ENCODE measurements at regions not wholly inside any gene's neighbourhood (a gene's known extent, or its start where the extent isn't known, plus 50 kb on each side); places are given as distances from the start of the nearest gene placed in this dataset.

- no peaks in the 10 kb centered on the region; the same call in 1 of the 2 replicates for H3K36me3 ChIP-seq (ENCODE audit: insufficient read depth)
- Mint-ChIP-seq H3K36me3 (ENCODE audit: low read depth) (peaks cover 5% of the 10 kb centered on the region; the same call in 1 of the 3 replicates), H3K4me1 (no peaks in the 10 kb centered on the region), H3K27ac (no peak overlapping the region), H3K9me3 (peaks cover 23% of the 10 kb centered on the region), H3K27me3 (ENCODE audit: insufficient read depth, low read depth, poor library complexity) (no peaks in the 10 kb centered on the region), H3K4me3 (no peak overlapping the region)
- H2AFZ ChIP-seq = no peak overlapping the region
- no peaks in the 10 kb centered on the region for H3K27me3 ChIP-seq (ENCODE audit: insufficient read depth)
- H3K79me2 ChIP-seq (replicated peaks; ENCODE audit: insufficient read depth) = no peaks in the 10 kb centered on the region
- H3K9me2 ChIP-seq (ENCODE audit: insufficient read depth) = peaks cover 3% of the 10 kb centered on the region; the same call in 1 of the 2 replicates
- no peak for ATAC-seq
- no peaks in the 10 kb centered on the region for H4K20me1 ChIP-seq (replicated peaks; ENCODE audit: insufficient read depth)
- H3F3A ChIP-seq (replicated peaks; ENCODE audit: low read depth) = no peaks in the 10 kb centered on the region
- no peak overlapping the region for H3K27ac ChIP-seq (ENCODE audit: low read depth)
- H3K4me2 ChIP-seq = no peak overlapping the region
- H3K4me1 ChIP-seq (ENCODE audit: insufficient read depth) = no peaks in the 10 kb centered on the region
- TF ChIP-seq ZNF331 (CRISPR knock-in tag; IDR thresholded peaks at IDR 0.05; ENCODE audit: low read depth) (no peak), CTCF (conservative IDR thresholded peaks at IDR 0.05; ENCODE audit: low read depth in 2 of 2) (no peak), CREB1 (CRISPR knock-in tag; IDR thresholded peaks at IDR 0.05; ENCODE audit: low read depth) (no peak), ZNF462 (CRISPR knock-in tag; IDR thresholded peaks at IDR 0.05) (no peak), EZH2phosphoT487 (IDR thresholded peaks at IDR 0.05; ENCODE audit: unreplicated experiment) (no peak), STAT1 (IDR thresholded peaks at IDR 0.05; ENCODE audit: unreplicated experiment) (no peak), JUNB (IDR thresholded peaks at IDR 0.05; ENCODE audit: unreplicated experiment) (no peak), POLR2AphosphoS5 (IDR thresholded peaks at IDR 0.05; ENCODE audit: low read depth) (no peak), ETS1 (IDR thresholded peaks at IDR 0.05) (no peak), REST (IDR thresholded peaks at IDR 0.05; ENCODE audit: unreplicated experiment) (no peak), ZNF114 (CRISPR knock-in tag; IDR thresholded peaks at IDR 0.05) (no peak)
- no peak for DNase-seq (ENCODE audit: low spot score)
- H3K4me3 ChIP-seq = no peak overlapping the region
Measured at GRCh38 chr16:61596655-61597054, 439.6 kb downstream of the CDH8 start.
